ENCODE measurements at regions not wholly inside any gene's neighbourhood (a gene's known extent, or its start where the extent isn't known, plus 50 kb on each side); places are given as distances from the start of the nearest gene placed in this dataset.

DNA sequence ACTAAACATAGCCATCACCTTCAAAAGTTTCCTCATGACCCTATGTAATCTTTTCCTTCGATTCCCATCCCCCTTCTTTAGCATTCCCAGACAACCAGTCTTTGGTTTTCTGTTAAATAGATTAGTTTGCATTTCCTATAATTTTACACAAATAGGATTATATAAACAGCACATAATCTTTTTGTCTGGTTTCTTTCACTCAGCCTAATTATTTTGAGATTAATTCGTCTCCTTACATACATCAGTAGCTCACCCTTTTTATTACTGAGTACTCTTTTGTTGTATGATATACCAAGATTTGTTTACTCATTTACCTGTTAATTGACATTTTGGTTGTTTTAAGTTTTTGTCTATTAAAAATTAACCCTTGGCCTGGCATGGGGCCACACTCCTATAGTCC lies 354.7 kb upstream of the CHRM2 start:
- no peak overlapping the region for H3K4me3 ChIP-seq
- DNase-seq (no peak), ATAC-seq (ENCODE audit: low FRiP score in 2 of 2) (no peak)
- no peaks in the 10 kb centered on the region for H3K27me3 ChIP-seq
- 82 to 86% methylated on average over 2 of the region's 2 CpGs for WGBS, 2 donors
- no peaks in the 10 kb centered on the region for H3K4me1 ChIP-seq
- no peak overlapping the region for H3K27ac ChIP-seq
- no peaks in the 10 kb centered on the region for H3K36me3 ChIP-seq
- no peaks in the 10 kb centered on the region for H3K9me3 ChIP-seq
- no peak for TF ChIP-seq EP300 (IDR thresholded peaks at IDR 0.05)
- TF ChIP-seq POLR2AphosphoS5 (IDR thresholded peaks at IDR 0.05): no peak
- no peak for TF ChIP-seq POLR2A (IDR thresholded peaks at IDR 0.05)
- TF ChIP-seq CTCF (IDR thresholded peaks at IDR 0.05): no peak

- H3K9me3 ChIP-seq: no peaks in the 10 kb centered on the region
- H3K4me1 ChIP-seq: no peaks in the 10 kb centered on the region
- H3K27ac ChIP-seq: no peak overlapping the region
- H3K36me3 ChIP-seq: no peaks in the 10 kb centered on the region
- H3K27me3 ChIP-seq: no peaks in the 10 kb centered on the region
- TF ChIP-seq CTCF (IDR thresholded peaks at IDR 0.05) (no peak), EP300 (IDR thresholded peaks at IDR 0.05) (no peak), POLR2A (IDR thresholded peaks at IDR 0.05) (no peak), POLR2AphosphoS5 (IDR thresholded peaks at IDR 0.05) (no peak)
- 61 to 78% methylated on average over 3 of the region's 3 CpGs for WGBS, 2 donors
- H3K4me3 ChIP-seq: no peak overlapping the region
- no peak for DNase-seq
- no peak for ATAC-seq (ENCODE audit: low FRiP score in 2 of 2)
Observed at GRCh38 chr7:136509466-136509865, 359.0 kb upstream of the CHRM2 start.

GRCh38 chr7:136502162-136502561 lies 366.3 kb upstream of the CHRM2 start:
- 47 to 66% methylated on average over 1 of the region's 1 CpG for WGBS, 2 donors
- ATAC-seq (ENCODE audit: low FRiP score in 2 of 2): no peak

GRCh38 chr7:136501151-136501550 lies 367.3 kb upstream of the CHRM2 start:
- no peak for DNase-seq
- H3K36me3 ChIP-seq: no peaks in the 10 kb centered on the region
- no peaks in the 10 kb centered on the region for H3K27me3 ChIP-seq
- TF ChIP-seq POLR2A (IDR thresholded peaks at IDR 0.05) (no peak), POLR2AphosphoS5 (IDR thresholded peaks at IDR 0.05) (no peak), CTCF (IDR thresholded peaks at IDR 0.05) (no peak), EP300 (IDR thresholded peaks at IDR 0.05) (no peak)
- 64 to 67% methylated on average over 3 of the region's 3 CpGs for WGBS, 2 donors
- H3K4me3 ChIP-seq: no peak overlapping the region
- no peaks in the 10 kb centered on the region for H3K4me1 ChIP-seq
- no peak overlapping the region for H3K27ac ChIP-seq
- no peaks in the 10 kb centered on the region for H3K9me3 ChIP-seq
- ATAC-seq (ENCODE audit: low FRiP score in 2 of 2): no peak

More at GRCh38 chr7:136502162-136502561, 366.3 kb upstream of the CHRM2 start:
- no peak for DNase-seq
- Histone ChIP-seq H3K27ac (no peak overlapping the region), H3K27me3 (no peaks in the 10 kb centered on the region), H3K4me1 (no peaks in the 10 kb centered on the region), H3K4me3 (no peak overlapping the region), H3K36me3 (no peaks in the 10 kb centered on the region), H3K9me3 (no peaks in the 10 kb centered on the region)
- no peak for TF ChIP-seq POLR2A (IDR thresholded peaks at IDR 0.05)
- TF ChIP-seq CTCF (IDR thresholded peaks at IDR 0.05): no peak
- no peak for TF ChIP-seq EP300 (IDR thresholded peaks at IDR 0.05)
- no peak for TF ChIP-seq POLR2AphosphoS5 (IDR thresholded peaks at IDR 0.05)

GRCh38 chr7:136496551-136496950 lies 371.9 kb upstream of the CHRM2 start:
- no peaks in the 10 kb centered on the region for H3K4me1 ChIP-seq
- ATAC-seq (ENCODE audit: low FRiP score in 2 of 2) (no peak), DNase-seq (no peak)
- H3K27me3 ChIP-seq: no peaks in the 10 kb centered on the region
- H3K9me3 ChIP-seq: no peaks in the 10 kb centered on the region
- TF ChIP-seq EP300 (IDR thresholded peaks at IDR 0.05) (no peak), POLR2A (IDR thresholded peaks at IDR 0.05) (no peak), CTCF (IDR thresholded peaks at IDR 0.05) (no peak), POLR2AphosphoS5 (IDR thresholded peaks at IDR 0.05) (no peak)
- no peak overlapping the region for H3K27ac ChIP-seq
- H3K4me3 ChIP-seq: no peak overlapping the region
- no peaks in the 10 kb centered on the region for H3K36me3 ChIP-seq
- WGBS, 2 donors: 58 to 68% methylated on average over 2 of the region's 2 CpGs

Measured in upper lobe of left lung (tissue), 6 donors.